HEK293 (cell line): ENCODE measurements at regions not wholly inside any gene's neighbourhood (a gene's known extent, or its start where the extent isn't known, plus 50 kb on each side); places are given as distances from the start of the nearest gene placed in this dataset.

Experiments
- CTCF ChIA-PET: fragments of 350-600 bp; formaldehyde crosslinking; extraction: SDS; loops from one replicate; lab custom pipeline; 2021; ENCODE audit warnings: antibody characterized with exemption; lab: Yijun Ruan, JAX
- POLR2A ChIA-PET: fragments of 300-600 bp; formaldehyde crosslinking; extraction: SDS; loops from one replicate; lab custom pipeline; 2020; ENCODE audit warnings: antibody characterized with exemption, inconsistent platforms; lab: Yijun Ruan, JAX
- H3K27ac ChIP-seq: fragments of 200-500 bp; sonication (Bioruptor generic); 2 replicates; pipeline ENCODE4 v1.5.1; 2014; ENCODE audit warnings: low read depth, low read length, control low read depth, inconsistent platforms; ENCODE audit errors: extremely low read depth
- H3K36me3 ChIP-seq, 2 experiments: fragments of 200-500 bp in 1 of 2; sonication (Bioruptor generic) in 1 of 2; 1 replicate in 1 of 2; 2 replicates in 1 of 2; pipeline ENCODE4 v1.5.1; 2014 to 2017; ENCODE audit warnings: inconsistent platforms in 2 of 2, low read length in 2 of 2; ENCODE audit not compliant: control insufficient read depth in 2 of 2, insufficient read depth in 1 of 2
- H3K4me1 ChIP-seq: fragments of 200-500 bp; sonication (Bioruptor generic); 2 replicates; pipeline ENCODE4 v1.5.1; 2014; ENCODE audit warnings: mild to moderate bottlenecking, low read length, inconsistent platforms; ENCODE audit not compliant: control insufficient read depth, insufficient read depth
- H3K4me3 ChIP-seq: 2 replicates; pipeline ENCODE4 v1.5.1; 2011; ENCODE audit warnings: low read depth, mild to moderate bottlenecking, control low read depth, low read length, moderate library complexity
- H3K9me3 ChIP-seq: fragments of 200-500 bp; sonication (Bioruptor generic); 2 replicates; pipeline ENCODE4 v1.5.1; 2014; ENCODE audit warnings: low read depth, low read length, inconsistent platforms; ENCODE audit not compliant: control insufficient read depth, insufficient read depth
- IKZF3 ChIP-seq: fragments of 450-650 bp; IDR thresholded peaks from 2 replicates; pipeline ENCODE4 v1.5.0; 2018; ENCODE audit warnings: missing biosample characterization, mild to moderate bottlenecking, missing genetic modification characterization, moderate library complexity
- PRDM4 ChIP-seq: fragments of 450-650 bp; formaldehyde crosslinking; IDR thresholded peaks from 2 replicates; pipeline ENCODE4 v1.5.1; 2017; ENCODE audit warnings: missing biosample characterization, missing genetic modification characterization
- WT1 ChIP-seq: fragments of 450-650 bp; formaldehyde crosslinking; IDR thresholded peaks from 2 replicates; pipeline ENCODE4 v1.5.1; 2016; ENCODE audit warnings: missing biosample characterization, missing genetic modification characterization
- ZBTB17 ChIP-seq: fragments of 450-650 bp; formaldehyde crosslinking; IDR thresholded peaks from 2 replicates; pipeline ENCODE4 v1.5.1; 2016; ENCODE audit warnings: missing biosample characterization, missing genetic modification characterization
- ZBTB48 ChIP-seq: fragments of 450-650 bp; formaldehyde crosslinking; IDR thresholded peaks from 2 replicates; pipeline ENCODE4 v1.5.1; 2016; ENCODE audit warnings: missing biosample characterization, missing genetic modification characterization
- ZBTB7A ChIP-seq: fragments of 450-650 bp; formaldehyde crosslinking; IDR thresholded peaks from 2 replicates; pipeline ENCODE4 v1.5.1; 2016; ENCODE audit warnings: low read depth, missing biosample characterization, missing genetic modification characterization
- ZEB2 ChIP-seq: fragments of 450-650 bp; formaldehyde crosslinking; IDR thresholded peaks from 2 replicates; pipeline ENCODE4 v1.5.1; 2016; ENCODE audit warnings: missing biosample characterization, missing genetic modification characterization
- ZNF140 ChIP-seq: fragments of 450-650 bp; formaldehyde crosslinking; IDR thresholded peaks from 2 replicates; pipeline ENCODE4 v1.5.1; 2016; ENCODE audit warnings: missing biosample characterization, missing genetic modification characterization
- ZNF16 ChIP-seq: fragments of 450-650 bp; formaldehyde crosslinking; IDR thresholded peaks from 2 replicates; pipeline ENCODE4 v1.5.1; 2016; ENCODE audit warnings: low read depth, missing biosample characterization, missing genetic modification characterization
- ZNF2 ChIP-seq: fragments of 450-650 bp; formaldehyde crosslinking; IDR thresholded peaks from 2 replicates; pipeline ENCODE4 v1.5.1; 2016; ENCODE audit warnings: missing biosample characterization, missing genetic modification characterization
- ZNF214 ChIP-seq: fragments of 450-650 bp; formaldehyde crosslinking; IDR thresholded peaks from 2 replicates; pipeline ENCODE4 v1.5.1; 2017; ENCODE audit warnings: missing biosample characterization, mild to moderate bottlenecking, missing genetic modification characterization, borderline replicate concordance
- ZNF221 ChIP-seq: fragments of 450-650 bp; formaldehyde crosslinking; IDR thresholded peaks from 2 replicates; pipeline ENCODE4 v1.5.1; 2017; ENCODE audit warnings: missing biosample characterization, missing genetic modification characterization, borderline replicate concordance
- ZNF248 ChIP-seq: fragments of 450-650 bp; formaldehyde crosslinking; IDR thresholded peaks from 2 replicates; pipeline ENCODE4 v1.5.1; 2017; ENCODE audit warnings: missing biosample characterization, missing genetic modification characterization
- ZNF26 ChIP-seq: fragments of 450-650 bp; formaldehyde crosslinking; IDR thresholded peaks from 2 replicates; pipeline ENCODE4 v1.5.1; 2016; ENCODE audit warnings: missing biosample characterization, missing genetic modification characterization
- ZNF302 ChIP-seq: fragments of 450-650 bp; formaldehyde crosslinking; IDR thresholded peaks from 2 replicates; pipeline ENCODE4 v1.5.1; 2016; ENCODE audit warnings: missing biosample characterization, missing genetic modification characterization, low read depth
- ZNF335 ChIP-seq: fragments of 450-650 bp; formaldehyde crosslinking; conservative IDR thresholded peaks from 2 replicates; pipeline ENCODE4 v1.5.1; 2016; ENCODE audit warnings: missing biosample characterization, missing genetic modification characterization
- ZNF354C ChIP-seq: fragments of 450-650 bp; formaldehyde crosslinking; IDR thresholded peaks from 2 replicates; pipeline ENCODE4 v1.5.1; 2016; ENCODE audit warnings: missing biosample characterization, missing genetic modification characterization, low read depth, borderline replicate concordance
- ZNF514 ChIP-seq: fragments of 450-650 bp; formaldehyde crosslinking; IDR thresholded peaks from 2 replicates; pipeline ENCODE4 v1.5.1; 2016; ENCODE audit warnings: missing biosample characterization, missing genetic modification characterization
- ZNF548 ChIP-seq: fragments of 450-650 bp; formaldehyde crosslinking; IDR thresholded peaks from 2 replicates; pipeline ENCODE4 v1.5.1; 2016; ENCODE audit warnings: missing biosample characterization, missing genetic modification characterization
- ZNF585B ChIP-seq: fragments of 450-650 bp; formaldehyde crosslinking; IDR thresholded peaks from 2 replicates; pipeline ENCODE4 v1.5.1; 2016; ENCODE audit warnings: missing biosample characterization, missing genetic modification characterization
- ZNF677 ChIP-seq: fragments of 450-650 bp; IDR thresholded peaks from 2 replicates; pipeline ENCODE4 v1.5.0; 2018; ENCODE audit warnings: missing biosample characterization, mild to moderate bottlenecking, missing genetic modification characterization, moderate library complexity
- ZNF791 ChIP-seq: fragments of 450-650 bp; formaldehyde crosslinking; IDR thresholded peaks from 2 replicates; pipeline ENCODE4 v1.5.1; 2016; ENCODE audit warnings: missing biosample characterization, missing genetic modification characterization
- ZNF792 ChIP-seq: fragments of 450-650 bp; formaldehyde crosslinking; IDR thresholded peaks from 2 replicates; pipeline ENCODE4 v1.5.1; 2016; ENCODE audit warnings: missing biosample characterization, missing genetic modification characterization
- ZSCAN18 ChIP-seq: fragments of 450-650 bp; formaldehyde crosslinking; IDR thresholded peaks from 2 replicates; pipeline ENCODE4 v1.5.1; 2016; ENCODE audit warnings: missing biosample characterization, missing genetic modification characterization
- TF ChIP-seq, protein P1 (sequence below): fragments of 450-650 bp; formaldehyde crosslinking; optimal IDR thresholded peaks from 2 replicates; pipeline ENCODE3; 2016; ENCODE audit warnings: missing biosample characterization, mild to moderate bottlenecking, missing genetic modification characterization
- TF ChIP-seq, protein P2 (sequence below): fragments of 450-650 bp; formaldehyde crosslinking; IDR thresholded peaks from 2 replicates; pipeline ENCODE4 v1.5.1; 2017; ENCODE audit warnings: missing biosample characterization, mild to moderate bottlenecking, missing genetic modification characterization, moderate library complexity
- TF ChIP-seq, protein P3 (sequence below): fragments of 450-650 bp; formaldehyde crosslinking; IDR thresholded peaks from 2 replicates; pipeline ENCODE4 v1.5.1; 2016; ENCODE audit warnings: missing biosample characterization, missing genetic modification characterization

GRCh38 chr20:57879779-57880570 lies 170.2 kb upstream of the PMEPA1 start:
- Histone ChIP-seq H3K36me3 (no peaks in the 10 kb centered on the region), H3K4me3 (no peak overlapping the region), H3K27ac (no peak overlapping the region), H3K9me3 (no peaks in the 10 kb centered on the region), H3K4me1 (no peaks in the 10 kb centered on the region)
- TF ChIP-seq ZNF221 (tag by site-specific recombination) (no peak), PRDM4 (no peak), ZNF354C (tag by site-specific recombination) (no peak), ZNF302 (no peak), ZNF140 (tag by site-specific recombination) (no peak), ZNF2 (tag by site-specific recombination) (no peak), ZNF248 (tag by site-specific recombination) (no peak), ZNF548 (tag by site-specific recombination) (no peak), ZNF16 (tag by site-specific recombination) (no peak), ZNF514 (tag by site-specific recombination) (no peak)
- TF ChIP-seq, protein P1, sequence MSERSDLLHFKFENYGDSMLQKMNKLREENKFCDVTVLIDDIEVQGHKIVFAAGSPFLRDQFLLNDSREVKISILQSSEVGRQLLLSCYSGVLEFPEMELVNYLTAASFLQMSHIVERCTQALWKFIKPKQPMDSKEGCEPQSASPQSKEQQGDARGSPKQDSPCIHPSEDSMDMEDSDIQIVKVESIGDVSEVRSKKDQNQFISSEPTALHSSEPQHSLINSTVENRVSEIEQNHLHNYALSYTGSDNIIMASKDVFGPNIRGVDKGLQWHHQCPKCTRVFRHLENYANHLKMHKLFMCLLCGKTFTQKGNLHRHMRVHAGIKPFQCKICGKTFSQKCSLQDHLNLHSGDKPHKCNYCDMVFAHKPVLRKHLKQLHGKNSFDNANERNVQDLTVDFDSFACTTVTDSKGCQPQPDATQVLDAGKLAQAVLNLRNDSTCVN (tag by site-specific recombination), result no peak
- TF ChIP-seq, protein P2, sequence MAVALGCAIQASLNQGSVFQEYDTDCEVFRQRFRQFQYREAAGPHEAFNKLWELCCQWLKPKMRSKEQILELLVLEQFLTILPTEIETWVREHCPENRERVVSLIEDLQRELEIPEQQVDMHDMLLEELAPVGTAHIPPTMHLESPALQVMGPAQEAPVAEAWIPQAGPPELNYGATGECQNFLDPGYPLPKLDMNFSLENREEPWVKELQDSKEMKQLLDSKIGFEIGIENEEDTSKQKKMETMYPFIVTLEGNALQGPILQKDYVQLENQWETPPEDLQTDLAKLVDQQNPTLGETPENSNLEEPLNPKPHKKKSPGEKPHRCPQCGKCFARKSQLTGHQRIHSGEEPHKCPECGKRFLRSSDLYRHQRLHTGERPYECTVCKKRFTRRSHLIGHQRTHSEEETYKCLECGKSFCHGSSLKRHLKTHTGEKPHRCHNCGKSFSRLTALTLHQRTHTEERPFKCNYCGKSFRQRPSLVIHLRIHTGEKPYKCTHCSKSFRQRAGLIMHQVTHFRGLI (tag by site-specific recombination), result no peak
- TF ChIP-seq, protein P3, sequence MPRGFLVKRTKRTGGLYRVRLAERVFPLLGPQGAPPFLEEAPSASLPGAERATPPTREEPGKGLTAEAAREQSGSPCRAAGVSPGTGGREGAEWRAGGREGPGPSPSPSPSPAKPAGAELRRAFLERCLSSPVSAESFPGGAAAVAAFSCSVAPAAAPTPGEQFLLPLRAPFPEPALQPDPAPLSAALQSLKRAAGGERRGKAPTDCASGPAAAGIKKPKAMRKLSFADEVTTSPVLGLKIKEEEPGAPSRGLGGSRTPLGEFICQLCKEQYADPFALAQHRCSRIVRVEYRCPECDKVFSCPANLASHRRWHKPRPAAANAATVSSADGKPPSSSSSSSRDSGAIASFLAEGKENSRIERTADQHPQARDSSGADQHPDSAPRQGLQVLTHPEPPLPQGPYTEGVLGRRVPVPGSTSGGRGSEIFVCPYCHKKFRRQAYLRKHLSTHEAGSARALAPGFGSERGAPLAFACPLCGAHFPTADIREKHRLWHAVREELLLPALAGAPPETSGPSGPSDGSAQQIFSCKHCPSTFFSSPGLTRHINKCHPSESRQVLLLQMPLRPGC (tag by site-specific recombination), result no peak
- ChIA-PET CTCF (no interaction called here), POLR2A (no interaction called here)

DNA sequence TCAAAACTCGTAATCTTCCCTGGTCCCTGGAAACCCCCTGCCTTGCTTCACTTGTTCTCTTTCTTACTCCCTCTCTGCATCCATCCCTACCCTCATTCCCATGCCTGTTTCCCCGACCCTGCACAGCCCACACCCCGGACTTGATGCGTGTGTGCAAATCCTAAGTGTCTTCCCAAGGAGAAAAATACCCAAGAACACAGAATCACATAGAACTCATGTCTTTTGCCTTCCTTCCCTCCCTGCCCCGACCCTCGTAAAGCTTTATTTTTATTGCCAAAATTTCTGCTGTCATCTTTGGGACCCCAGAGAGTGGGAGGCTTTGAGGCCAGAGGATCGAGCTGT lies 169.6 kb upstream of the PMEPA1 start:
- Histone ChIP-seq H3K4me3 (no peak overlapping the region), H3K36me3 (no peaks in the 10 kb centered on the region), H3K27ac (no peak overlapping the region), H3K4me1 (no peaks in the 10 kb centered on the region), H3K9me3 (no peaks in the 10 kb centered on the region)
- ChIA-PET POLR2A (no interaction called here), CTCF (no interaction called here)
- TF ChIP-seq ZNF791 (tag by site-specific recombination) (no peak), WT1 (tag by site-specific recombination) (no peak), ZEB2 (no peak), ZNF214 (tag by site-specific recombination) (no peak), ZNF585B (tag by site-specific recombination) (no peak), ZBTB7A (no peak), ZBTB48 (no peak), ZNF335 (tag by site-specific recombination) (no peak), ZNF677 (tag by site-specific recombination) (no peak), ZBTB17 (tag by site-specific recombination) (no peak), ZSCAN18 (tag by site-specific recombination) (no peak), ZNF26 (no peak), IKZF3 (tag by site-specific recombination) (no peak), ZNF792 (tag by site-specific recombination) (no peak)
